ENCODE measurements at regions not wholly inside any gene's neighbourhood (a gene's known extent, or its start where the extent isn't known, plus 50 kb on each side); places are given as distances from the start of the nearest gene placed in this dataset.

DNA sequence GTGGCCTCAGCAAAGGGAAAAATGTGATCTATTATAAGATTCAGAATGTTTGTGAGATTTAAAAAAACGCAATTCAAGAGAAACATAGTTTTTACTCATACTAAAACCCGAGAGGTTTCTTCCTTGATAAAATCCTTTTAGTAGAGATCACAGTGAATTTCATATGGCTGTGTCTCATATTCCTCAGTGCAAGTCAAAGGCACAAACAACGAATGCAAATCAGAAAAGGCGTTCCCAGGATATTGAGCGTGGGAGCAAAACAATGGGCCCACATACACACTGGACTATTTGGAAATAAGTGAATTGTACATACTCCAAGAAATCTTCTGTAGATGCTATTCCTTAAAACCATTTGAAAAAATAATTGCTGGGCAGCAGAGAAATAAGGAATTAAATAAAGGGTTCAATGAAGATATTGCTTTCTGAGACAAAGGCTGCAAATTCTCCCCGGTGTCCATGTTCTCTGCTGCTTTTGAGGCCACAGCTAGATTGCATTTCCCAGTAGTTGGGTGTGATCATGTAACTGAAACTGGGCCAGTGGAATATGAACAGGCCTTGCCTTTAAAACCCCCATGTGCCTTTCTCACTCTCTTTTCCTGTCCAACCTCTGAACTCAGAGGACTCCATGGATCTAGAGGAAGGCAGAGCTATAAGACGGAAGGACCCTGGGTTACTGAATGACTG is 144.6 kb upstream of the TBL1XR1 start:
- peaks cover 0 to 47% (median 43%) of the 10 kb centered on the region in 4 donors for H3K4me1 ChIP-seq
- peak overlapping the region in 2 of 4 donors; percentile 8 to 50 for H3K27ac ChIP-seq
- WGBS, 2 donors: 89 to 92% methylated on average over 7 of the region's 7 CpGs
- H3K4me3 ChIP-seq: no peak overlapping the region
- no peaks in the 10 kb centered on the region for H3K36me3 ChIP-seq
- TF ChIP-seq POLR2AphosphoS5 (IDR thresholded peaks at IDR 0.05) (no peak), POLR2A (IDR thresholded peaks at IDR 0.05) (no peak), EP300 (IDR thresholded peaks at IDR 0.05) (no peak)
- TF ChIP-seq, protein P1, sequence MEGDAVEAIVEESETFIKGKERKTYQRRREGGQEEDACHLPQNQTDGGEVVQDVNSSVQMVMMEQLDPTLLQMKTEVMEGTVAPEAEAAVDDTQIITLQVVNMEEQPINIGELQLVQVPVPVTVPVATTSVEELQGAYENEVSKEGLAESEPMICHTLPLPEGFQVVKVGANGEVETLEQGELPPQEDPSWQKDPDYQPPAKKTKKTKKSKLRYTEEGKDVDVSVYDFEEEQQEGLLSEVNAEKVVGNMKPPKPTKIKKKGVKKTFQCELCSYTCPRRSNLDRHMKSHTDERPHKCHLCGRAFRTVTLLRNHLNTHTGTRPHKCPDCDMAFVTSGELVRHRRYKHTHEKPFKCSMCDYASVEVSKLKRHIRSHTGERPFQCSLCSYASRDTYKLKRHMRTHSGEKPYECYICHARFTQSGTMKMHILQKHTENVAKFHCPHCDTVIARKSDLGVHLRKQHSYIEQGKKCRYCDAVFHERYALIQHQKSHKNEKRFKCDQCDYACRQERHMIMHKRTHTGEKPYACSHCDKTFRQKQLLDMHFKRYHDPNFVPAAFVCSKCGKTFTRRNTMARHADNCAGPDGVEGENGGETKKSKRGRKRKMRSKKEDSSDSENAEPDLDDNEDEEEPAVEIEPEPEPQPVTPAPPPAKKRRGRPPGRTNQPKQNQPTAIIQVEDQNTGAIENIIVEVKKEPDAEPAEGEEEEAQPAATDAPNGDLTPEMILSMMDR (IDR thresholded peaks at IDR 0.05): no peak
- H3K9me3 ChIP-seq: no peaks in the 10 kb centered on the region
- no peaks in the 10 kb centered on the region for H3K27me3 ChIP-seq
- intact Hi-C loops (cut with DNase I): no loop called here
- DNase-seq: no peak

DNA sequence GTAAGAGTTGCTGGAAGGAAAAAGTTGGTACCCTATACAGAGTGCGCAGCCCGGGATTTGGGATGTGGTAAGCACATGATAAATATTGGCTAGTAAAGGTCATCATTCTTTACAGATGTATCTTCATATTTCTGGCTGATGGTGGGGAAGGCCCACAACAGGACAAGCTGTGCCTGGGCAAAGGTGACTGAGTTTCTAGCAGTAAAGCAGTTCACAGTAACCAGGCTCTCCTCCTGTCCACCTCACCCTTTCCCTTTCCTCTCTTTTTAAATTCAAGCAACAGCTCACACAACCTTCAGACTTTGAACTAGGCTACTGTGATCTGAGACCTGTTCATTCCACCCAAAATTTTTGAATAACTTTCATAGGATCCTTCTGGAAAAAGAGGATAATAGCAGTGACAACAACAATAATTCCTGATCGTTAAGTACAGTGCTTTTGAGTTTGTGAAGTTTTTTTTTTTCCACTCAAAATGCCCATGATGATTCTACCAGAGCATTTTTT is 145.9 kb upstream of the TBL1XR1 start:
- TF ChIP-seq EP300 (IDR thresholded peaks at IDR 0.05) (no peak), POLR2A (IDR thresholded peaks at IDR 0.05) (no peak), POLR2AphosphoS5 (IDR thresholded peaks at IDR 0.05) (no peak)
- TF ChIP-seq, protein P1 (IDR thresholded peaks at IDR 0.05): no peak
- Histone ChIP-seq H3K27me3 (no peaks in the 10 kb centered on the region), H3K4me3 (no peak overlapping the region), H3K9me3 (no peaks in the 10 kb centered on the region), H3K4me1 (peaks cover 0 to 43% (median 34%) of the 10 kb centered on the region in 4 donors), H3K36me3 (no peaks in the 10 kb centered on the region), H3K27ac (peak overlapping the region in 3 of 4 donors; percentile 76 to 86 (median 83))
- whole genome bisulfite sequencing, 2 donors: 80 to 87% methylated on average over 3 of the region's 3 CpGs
- intact Hi-C loops (cut with DNase I): no loop called here
- no peak for DNase-seq

DNA sequence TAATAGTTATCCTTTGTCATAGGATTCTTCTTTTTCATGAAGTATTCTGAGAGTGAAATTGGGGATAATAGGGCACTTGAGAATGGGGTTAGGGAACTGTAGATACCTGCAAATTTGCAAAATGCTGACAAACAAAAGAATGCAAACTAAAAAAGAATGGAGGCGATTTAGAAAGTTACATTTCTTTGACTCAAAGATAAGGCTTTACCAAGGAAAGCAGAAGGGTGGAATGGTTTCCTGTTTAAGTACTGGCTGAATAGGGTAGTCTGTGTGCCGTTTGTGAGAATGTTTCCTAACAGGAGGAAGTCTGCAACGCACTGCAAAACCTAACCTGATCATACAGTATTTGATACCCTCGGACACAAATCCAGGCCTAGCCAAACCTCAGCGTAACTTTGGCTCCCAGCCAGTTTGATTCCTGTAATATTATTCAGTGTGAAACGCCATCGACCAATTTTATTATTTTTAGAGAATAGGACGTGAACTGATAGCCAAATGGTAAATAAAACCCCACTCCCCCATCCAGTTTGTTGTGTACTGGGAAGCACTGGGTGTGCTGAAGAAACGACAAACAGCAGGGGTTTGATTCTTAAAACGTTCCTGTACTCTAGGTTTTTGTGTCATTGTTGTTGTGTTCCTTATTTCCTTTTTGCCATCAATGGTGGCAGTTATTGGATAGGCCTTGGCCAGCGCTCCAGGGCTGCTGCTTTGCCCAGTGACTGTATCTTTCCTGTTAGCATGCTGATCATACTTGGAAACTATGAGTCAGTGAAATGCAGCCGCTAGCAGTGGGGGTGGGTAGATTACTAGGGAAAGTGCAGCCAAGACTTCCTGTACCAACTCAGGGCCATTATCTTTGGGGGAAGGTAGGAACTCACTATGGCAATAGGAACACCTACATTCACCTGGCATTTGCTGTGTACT is 148.0 kb upstream of the TBL1XR1 start:
- peak; percentile 95 for DNase-seq
- H3K4me3 ChIP-seq: no peak overlapping the region
- no peaks in the 10 kb centered on the region for H3K27me3 ChIP-seq
- TF ChIP-seq POLR2A (IDR thresholded peaks at IDR 0.05) (no peak), EP300 (IDR thresholded peaks at IDR 0.05) (peak; percentile 48 to 97 (median 88)), POLR2AphosphoS5 (IDR thresholded peaks at IDR 0.05) (peak; percentile 86 to 98 (median 90))
- TF ChIP-seq, protein P1 (IDR thresholded peaks at IDR 0.05): no peak
- H3K4me1 ChIP-seq: peaks cover 0 to 43% (median 30%) of the 10 kb centered on the region in 4 donors
- no peaks in the 10 kb centered on the region for H3K36me3 ChIP-seq
- no peaks in the 10 kb centered on the region for H3K9me3 ChIP-seq
- H3K27ac ChIP-seq: peak overlapping the region; percentile 76 to 86 (median 84)
- intact Hi-C loops (cut with DNase I): no loop called here
- WGBS, 2 donors: 20 to 22% methylated on average over 12 of the region's 12 CpGs

DNA sequence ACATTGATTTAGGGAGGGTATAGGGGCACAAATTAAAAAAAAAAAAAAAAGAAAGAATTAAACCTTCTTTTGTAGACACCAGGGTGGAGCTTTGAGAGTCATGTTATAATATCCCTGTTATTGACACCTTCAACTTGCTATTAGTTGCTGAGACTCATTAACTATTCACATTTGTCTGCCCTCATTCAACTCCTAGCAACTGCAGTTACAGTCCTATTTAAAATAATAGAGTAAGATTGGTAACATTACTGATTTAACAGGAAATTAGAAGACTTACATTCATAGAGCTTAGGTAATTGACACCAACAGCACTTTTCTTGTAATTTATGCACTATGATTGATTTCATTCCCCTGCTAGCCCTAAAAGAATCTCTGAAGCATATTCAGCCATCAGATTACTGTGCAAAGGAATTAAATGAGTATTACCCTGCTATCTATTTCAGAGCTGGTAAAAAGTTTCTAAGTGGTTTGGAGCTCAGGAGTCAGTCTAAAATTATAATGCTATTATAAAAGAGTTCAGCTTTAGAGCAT is 148.8 kb upstream of the TBL1XR1 start:
- peak overlapping the region; percentile 76 to 86 (median 84) for H3K27ac ChIP-seq
- H3K4me1 ChIP-seq: peaks cover 0 to 43% (median 30%) of the 10 kb centered on the region in 4 donors
- TF ChIP-seq POLR2AphosphoS5 (IDR thresholded peaks at IDR 0.05) (no peak), POLR2A (IDR thresholded peaks at IDR 0.05) (no peak), EP300 (IDR thresholded peaks at IDR 0.05) (no peak)
- TF ChIP-seq, protein P1 (IDR thresholded peaks at IDR 0.05): no peak
- no peaks in the 10 kb centered on the region for H3K27me3 ChIP-seq
- DNase-seq: no peak
- H3K36me3 ChIP-seq: no peaks in the 10 kb centered on the region
- intact Hi-C loops (cut with DNase I): no loop called here
- no peaks in the 10 kb centered on the region for H3K9me3 ChIP-seq
- H3K4me3 ChIP-seq: no peak overlapping the region
